GM21717 (cell line): ENCODE measurements at regions not wholly inside any gene's neighbourhood (a gene's known extent, or its start where the extent isn't known, plus 50 kb on each side); places are given as distances from the start of the nearest gene placed in this dataset.

Experiments
- ATAC-seq: cut with Tn5 transposase; IDR thresholded peaks from one replicate; pipeline ENCODE4 v1.9.1; 2021; ENCODE audit warnings: mild to moderate bottlenecking, moderate library complexity; ENCODE audit not compliant: unreplicated experiment

- ATAC-seq, result no peak
Observed at GRCh38 chr5:71988808-71989207, 118.5 kb upstream of the MAP1B start.

GRCh38 chr5:71993600-71993999, 113.7 kb upstream of the MAP1B start:
- ATAC-seq, result no peak

DNA sequence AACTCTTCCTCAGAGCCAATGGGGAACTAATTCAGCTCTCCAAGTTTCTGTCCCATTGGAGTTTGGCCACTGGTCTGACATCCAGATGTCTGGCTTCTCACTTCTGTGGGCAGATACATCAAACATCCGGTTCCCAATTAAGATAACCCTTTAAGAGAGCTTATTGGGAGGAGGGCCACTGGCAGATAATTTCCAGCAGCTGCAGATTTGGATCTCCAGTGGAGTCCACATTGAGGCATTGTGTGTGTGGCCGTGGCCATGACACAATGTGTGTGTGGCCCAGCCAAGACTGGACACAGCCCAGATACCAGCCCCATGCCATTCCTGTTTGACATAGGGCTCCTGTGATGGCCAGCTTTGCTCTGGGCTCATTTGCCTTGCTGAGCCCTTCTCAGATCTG, 110.5 kb upstream of the MAP1B start:
- no peak for ATAC-seq

DNA sequence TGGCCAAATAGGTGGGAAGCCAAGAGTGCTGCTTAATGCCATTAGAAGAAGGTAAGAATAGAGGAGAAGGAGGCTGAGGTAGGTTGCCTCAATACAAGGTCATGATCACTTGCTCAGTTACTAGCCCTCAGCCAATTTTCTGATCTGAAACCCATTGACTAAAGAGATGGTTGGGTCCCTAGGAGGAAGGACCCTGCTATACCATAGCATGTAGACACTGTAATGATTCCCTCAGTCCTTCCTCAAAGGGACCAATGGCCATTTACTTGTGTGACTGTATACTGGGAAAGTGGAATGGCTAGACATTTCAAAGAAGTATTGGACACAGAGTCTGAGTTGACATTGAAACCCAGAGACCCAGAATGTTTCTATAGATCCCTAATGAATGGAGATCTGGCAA, 108.5 kb upstream of the MAP1B start:
- ATAC-seq, result no peak

DNA sequence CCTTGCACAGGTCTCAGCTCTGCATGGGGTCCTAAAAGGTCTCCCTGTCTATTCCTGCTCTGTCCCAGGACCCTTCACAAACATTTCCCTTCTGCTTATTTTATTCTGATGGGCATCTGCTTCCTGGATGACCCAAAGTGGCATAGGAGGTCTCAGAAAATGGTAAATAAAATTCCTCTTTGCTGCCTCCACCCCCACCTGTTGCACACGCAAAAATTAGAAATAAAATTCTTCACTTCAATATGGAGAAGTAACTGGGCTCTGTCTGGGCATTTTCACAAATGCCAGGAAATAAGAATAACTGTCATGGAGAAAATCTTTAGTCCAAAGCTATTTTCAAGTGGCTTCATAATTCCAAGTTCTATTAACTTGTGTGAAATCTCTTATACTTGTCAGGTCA, 106.6 kb upstream of the MAP1B start:
- no peak for ATAC-seq

DNA sequence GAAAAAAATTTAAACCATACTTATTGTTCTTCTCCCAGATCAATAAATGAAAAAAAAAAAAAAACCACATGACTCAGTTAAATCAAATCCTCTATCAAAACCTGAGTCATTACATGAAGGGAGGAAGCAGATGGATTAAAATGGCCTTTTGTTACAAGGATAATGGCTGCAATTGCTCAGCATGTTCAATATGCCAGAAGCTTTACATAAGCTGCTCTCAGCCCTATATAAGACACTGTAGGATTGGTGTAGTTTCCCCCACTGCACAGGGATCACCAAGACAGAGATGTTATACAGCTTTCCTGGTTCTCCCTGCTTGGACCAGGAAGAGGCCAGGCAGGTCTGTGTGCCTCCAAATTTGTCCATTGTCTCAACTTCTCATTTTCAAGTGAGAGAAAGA, 101.6 kb upstream of the MAP1B start:
- no peak for ATAC-seq

DNA sequence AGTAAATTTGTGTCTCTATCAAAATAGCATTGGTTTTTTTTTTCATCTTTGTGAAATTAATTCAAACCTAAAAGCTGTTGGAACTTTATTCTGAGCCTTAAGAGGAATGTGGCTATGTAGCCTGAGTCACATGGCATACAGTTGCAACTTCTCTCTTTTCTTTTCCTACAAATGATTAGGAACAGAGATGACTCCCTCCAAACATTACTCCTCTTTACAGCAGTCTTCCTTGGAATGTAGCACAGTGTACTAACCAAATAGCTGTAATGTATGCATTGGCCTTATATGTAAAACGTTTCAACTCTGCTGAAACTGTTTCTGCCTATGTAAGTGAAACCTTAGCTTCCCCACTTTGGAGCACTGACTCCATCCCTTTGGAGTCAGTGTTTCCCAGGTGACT, 100.9 kb upstream of the MAP1B start:
- ATAC-seq, result no peak

DNA sequence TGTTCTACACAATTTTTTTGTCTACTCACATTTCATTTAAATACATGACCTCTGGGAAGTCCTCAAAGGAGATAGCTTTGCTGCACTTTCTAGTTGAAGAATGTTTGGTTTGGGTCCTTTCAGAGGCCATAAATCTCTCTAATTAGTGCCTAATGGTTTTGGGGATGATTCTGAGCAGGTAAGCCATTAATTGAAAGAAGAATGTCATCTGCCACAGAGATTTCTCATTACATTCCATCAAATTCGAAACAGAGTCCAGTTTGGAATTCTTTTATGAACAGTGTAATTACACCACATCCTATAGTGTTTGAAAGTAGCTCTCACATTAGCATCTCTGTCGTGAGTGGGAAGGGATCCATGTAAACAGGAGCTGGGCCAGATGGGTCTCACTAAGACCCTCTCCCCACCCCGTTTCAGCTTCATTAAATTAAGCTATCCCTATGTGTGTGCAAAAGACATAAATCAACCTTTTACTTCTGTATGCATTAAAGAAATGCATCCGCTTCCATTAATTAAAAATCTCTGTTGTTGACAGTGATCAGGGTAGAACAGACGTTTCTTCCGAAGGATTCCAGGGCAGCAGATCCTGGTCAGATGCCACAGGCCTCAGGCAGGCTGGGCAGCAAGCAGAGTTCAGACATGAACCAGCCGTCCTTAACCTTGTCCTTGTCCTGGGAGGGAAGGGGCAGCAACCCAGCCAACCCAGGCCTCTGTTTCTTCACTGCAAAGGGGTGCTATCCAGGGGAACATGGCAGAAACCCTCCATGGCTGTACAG, 99.8 kb upstream of the MAP1B start:
- ATAC-seq, result no peak

DNA sequence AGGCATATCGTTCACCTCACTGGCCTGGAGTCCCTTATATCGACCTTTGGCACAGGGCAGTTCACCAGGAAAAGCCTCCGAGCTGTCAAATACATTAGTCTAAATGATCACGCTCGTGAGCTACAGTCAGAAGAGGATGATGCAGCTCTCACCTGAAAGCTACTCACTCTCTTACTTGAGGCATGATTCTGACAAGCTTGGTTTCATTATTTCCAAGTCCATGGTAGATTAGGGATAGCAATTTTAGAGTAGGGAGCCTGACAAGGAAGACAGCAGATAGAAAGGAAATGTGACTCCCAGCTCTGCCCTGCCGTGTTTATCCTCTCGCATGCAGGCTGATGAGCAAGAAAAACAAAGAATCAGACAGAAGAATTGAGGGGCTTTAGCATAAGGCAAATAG, 98.0 kb upstream of the MAP1B start:
- ATAC-seq, result no peak

- no peak for ATAC-seq
Observed at GRCh38 chr5:72010430-72010829, 96.8 kb upstream of the MAP1B start.

DNA sequence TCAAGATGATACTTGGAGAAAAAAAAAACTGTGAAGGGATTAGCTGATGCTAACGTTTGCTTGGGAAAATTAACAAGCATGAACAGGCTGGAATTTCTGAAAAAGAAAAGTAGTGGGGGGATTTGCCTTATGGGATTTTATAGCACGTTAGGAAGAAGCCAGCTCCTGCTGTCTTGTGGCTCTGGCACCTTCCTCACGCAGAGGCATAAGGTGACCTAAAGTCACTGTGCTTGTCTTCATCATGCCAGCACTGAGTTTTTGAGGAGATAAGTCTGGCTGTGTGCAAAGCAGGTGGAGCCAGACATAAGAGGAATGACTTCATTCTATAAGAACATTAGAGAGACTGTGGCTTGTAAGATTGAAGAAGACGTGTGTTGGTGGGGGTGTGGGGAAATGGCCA, 94.4 kb upstream of the MAP1B start:
- ATAC-seq, result no peak

GRCh38 chr5:72013766-72014624, 93.3 kb upstream of the MAP1B start:
- ATAC-seq, result no peak

DNA sequence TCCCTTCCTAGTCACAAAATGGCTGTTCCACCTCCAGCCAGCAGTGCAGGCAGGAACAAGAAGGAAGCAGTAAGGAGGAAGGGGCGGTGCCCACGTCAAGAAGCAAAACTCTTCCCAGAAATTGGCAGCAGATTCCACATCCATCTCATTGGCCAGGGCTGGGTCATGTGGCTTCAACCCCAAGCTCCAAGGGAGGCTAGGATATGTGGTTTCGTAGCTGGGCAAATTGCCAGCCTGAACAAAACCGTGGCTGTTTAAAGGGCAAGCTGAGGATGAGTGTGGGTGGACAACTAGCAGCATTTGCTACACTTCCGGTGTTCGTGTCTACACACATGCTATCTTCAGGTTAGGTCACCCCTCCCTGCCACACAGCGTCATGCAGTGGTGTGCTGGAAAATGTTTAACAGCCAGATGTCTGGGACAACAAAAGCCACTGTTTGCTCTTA, 92.1 kb upstream of the MAP1B start:
- ATAC-seq, result no peak

GRCh38 chr5:72018143-72018803, 89.0 kb upstream of the MAP1B start:
- ATAC-seq, result no peak

DNA sequence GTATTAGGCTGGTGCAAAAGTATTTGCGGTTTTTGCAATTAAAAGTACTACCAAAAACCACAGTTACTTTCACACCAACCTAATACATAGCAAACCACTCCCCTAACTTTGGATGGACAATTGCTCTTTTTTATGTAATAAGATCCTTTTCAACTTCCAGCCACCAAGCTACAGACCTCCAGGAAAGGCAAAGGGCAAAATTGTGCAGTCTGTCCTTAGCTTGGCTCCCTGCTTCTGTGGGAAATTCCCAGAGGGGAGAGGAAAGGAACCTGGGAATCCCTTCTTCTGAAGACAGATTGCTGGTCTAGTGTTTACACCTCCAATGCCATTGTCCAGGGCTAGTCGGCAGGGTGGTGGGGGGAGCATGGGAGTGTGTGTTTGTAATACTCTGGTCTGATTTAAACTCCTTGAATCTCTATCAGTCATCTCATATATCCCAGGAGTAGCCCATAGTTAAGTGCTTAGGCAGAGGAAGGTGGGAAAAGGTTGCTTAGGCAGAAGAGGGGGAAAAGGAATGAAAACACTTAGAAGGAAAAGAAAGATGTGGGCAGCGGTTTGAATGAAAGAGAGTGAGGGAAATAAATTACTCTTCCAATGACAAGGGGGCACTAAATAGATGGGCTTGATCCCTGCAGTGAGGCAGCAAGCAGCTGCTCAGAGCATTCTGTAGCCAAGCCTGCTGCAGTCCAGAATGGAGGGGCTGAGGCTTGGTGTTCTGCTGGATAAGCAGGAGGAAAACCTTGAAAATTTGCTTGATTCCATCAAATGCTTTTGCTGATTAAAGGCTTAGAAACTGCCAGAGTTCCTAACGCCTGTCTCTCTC, 86.9 kb upstream of the MAP1B start:
- ATAC-seq, result no peak

DNA sequence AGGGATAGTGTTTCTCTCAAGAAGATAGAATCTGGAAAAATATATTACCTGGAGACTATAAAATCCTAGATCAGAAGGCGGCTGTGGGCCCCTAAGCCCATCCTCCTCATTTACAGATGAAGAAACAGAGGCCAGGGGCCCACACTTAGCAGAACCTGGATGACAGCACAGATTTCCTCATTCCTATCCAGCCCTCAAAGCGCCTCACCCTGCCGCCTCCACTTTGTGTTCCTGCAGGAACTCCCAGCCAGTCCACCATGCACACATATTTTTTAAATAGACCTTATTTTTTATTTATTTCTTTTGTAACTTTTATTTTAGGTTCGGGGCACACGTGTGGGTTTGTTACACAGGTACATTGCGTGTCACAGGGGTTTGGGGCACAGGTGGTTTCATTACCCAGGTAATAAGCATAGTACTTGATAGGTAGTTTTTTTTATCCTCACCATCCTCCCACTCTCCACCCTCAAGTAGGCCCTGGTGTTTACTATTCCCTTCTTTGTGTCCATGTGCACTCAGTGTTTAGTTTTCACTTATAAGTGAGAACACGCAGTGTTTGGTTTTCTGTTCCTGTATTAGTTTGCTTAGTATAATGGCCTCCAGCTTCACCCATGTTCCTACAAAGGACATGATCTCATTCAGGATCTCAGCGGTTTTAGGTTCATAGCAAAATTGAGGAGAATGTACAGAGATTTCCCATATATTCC, 85.5 kb upstream of the MAP1B start:
- ATAC-seq, result no peak

DNA sequence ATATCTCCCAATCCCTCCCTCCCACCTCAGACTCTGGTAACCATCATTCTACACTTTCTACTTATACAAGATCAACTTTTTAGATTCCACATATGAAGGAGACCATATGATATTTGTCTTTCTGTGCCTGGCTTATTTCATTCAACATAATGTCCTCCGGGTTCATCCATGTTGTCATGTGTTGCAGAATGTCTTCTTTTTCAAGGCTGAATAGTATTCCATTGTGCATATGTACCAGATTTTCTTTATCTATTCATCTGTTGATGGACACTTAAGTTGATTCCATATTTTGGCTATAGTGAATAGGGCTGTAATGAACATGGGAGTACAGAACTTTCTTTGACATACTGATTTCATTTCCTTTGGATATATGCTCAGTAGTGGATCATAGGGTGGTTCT, 78.9 kb upstream of the MAP1B start:
- ATAC-seq, result no peak

- no peak for ATAC-seq
Observed at GRCh38 chr5:72030237-72030636, 77.0 kb upstream of the MAP1B start.

DNA sequence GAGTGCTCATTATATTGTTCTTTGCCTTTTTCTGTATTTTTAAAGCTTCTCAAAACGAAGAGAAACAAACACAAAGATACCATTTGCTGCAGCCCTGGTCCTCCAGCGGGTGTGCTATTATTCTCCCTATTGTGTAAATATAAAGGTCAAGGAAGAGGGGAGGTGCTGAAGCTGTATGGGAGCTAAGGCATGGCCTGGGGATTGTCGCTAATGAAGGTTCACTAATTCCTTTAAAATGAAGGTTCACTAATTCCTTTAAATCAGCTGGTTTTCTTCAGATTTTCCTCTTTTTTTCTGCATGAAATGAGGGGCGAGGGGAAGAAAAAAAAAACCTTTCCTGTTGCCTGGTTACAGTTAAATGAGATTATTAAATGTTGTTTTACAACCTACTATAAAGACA, 74.5 kb upstream of the MAP1B start:
- no peak for ATAC-seq

DNA sequence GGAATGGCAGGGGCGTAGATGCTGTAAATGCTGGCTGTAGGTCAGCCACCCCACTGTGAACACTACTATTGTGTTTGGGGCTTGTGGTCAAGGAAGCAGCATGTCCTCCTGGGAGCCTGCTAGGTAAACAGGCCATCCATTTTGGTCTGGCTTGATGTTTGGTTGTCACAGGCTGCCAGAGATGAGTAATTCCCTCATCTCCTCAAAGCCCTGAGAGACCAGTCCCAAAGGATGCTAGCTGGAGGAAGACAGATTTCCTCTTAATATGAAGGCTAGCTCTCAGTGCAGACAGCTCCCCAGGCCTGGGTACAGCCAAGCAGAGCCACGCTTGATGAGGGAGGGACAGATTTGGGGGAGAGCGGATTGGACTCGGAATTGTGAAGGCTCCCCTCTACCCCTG, 72.5 kb upstream of the MAP1B start:
- ATAC-seq, result no peak
